OCI-LY3 (cell line): ENCODE measurements at regions not wholly inside any gene's neighbourhood (a gene's known extent, or its start where the extent isn't known, plus 50 kb on each side); places are given as distances from the start of the nearest gene placed in this dataset.

Experiments used
- H2AFZ ChIP-seq: fragments of 200-600, 300-600 bp; shearing (Covaris generic); 2 replicates; pipeline ENCODE4 v1.6.0; 2014; ENCODE audit warnings: antibody characterized with exemption, low read depth, low read length
- H3K27ac ChIP-seq: fragments of 200-600, 300-600 bp; sonication (generic); 2 replicates; pipeline ENCODE4 v1.5.1; 2014; ENCODE audit warnings: mild to moderate bottlenecking, low read length, moderate library complexity, mixed read lengths
- H3K27me3 ChIP-seq: fragments of 200-600, 300-600 bp; sonication (generic); 2 replicates; pipeline ENCODE4 v1.6.1; 2014; ENCODE audit warnings: low read depth, low read length, mixed read lengths
- H3K36me3 ChIP-seq: fragments of 200-600, 300-600 bp; sonication (generic); replicated peaks from 2 replicates; pipeline ENCODE3; 2014; ENCODE audit warnings: low read depth, low read length, mixed read lengths
- H3K4me1 ChIP-seq: fragments of 300-600, 200-600 bp; sonication (generic); 2 replicates; pipeline ENCODE4 v1.6.1; 2014; ENCODE audit warnings: low read length, mixed read lengths
- H3K4me2 ChIP-seq: fragments of 200-600, 300-600 bp; sonication (generic); 2 replicates; pipeline ENCODE4 v1.6.1; 2014; ENCODE audit warnings: low read length, mixed read lengths
- H3K4me3 ChIP-seq: fragments of 300-600, 200-600 bp; sonication (generic); 2 replicates; pipeline ENCODE4 v1.5.1; 2014; ENCODE audit warnings: antibody characterized with exemption, mild to moderate bottlenecking, low read length, moderate library complexity
- H3K79me2 ChIP-seq: fragments of 300-600, 200-600 bp; shearing (Covaris generic); 2 replicates; pipeline ENCODE4 v1.6.1; 2014; ENCODE audit warnings: mild to moderate bottlenecking, low read length, mixed read lengths
- H3K9ac ChIP-seq: fragments of 300-600, 200-600 bp; shearing (Covaris generic); 2 replicates; pipeline ENCODE4 v1.6.0; 2014; ENCODE audit warnings: mild to moderate bottlenecking, low read length, moderate library complexity
- H3K9me3 ChIP-seq: fragments of 200-600, 300-600 bp; shearing (Covaris generic); 2 replicates; pipeline ENCODE4 v1.6.1; 2014; ENCODE audit warnings: low read length, mixed read lengths; ENCODE audit not compliant: insufficient read depth
- H4K20me1 ChIP-seq: fragments of 200-600, 300-600 bp; sonication (generic); 2 replicates; pipeline ENCODE4 v1.6.1; 2016; ENCODE audit warnings: low read length, mixed read lengths; ENCODE audit not compliant: insufficient read depth
- EZH2phosphoT487 ChIP-seq: fragments of 200-600 bp; shearing (Covaris generic); IDR thresholded peaks from 2 replicates; pipeline ENCODE4 v1.6.1; 2018; ENCODE audit warnings: antibody characterized with exemption, mixed run types, low read depth
- TF ChIP-seq, protein P1 (sequence below): fragments of 200-600, 300-600 bp; sonication (generic); IDR thresholded peaks from 2 replicates; pipeline ENCODE4 v1.5.1; 2014; ENCODE audit warnings: antibody characterized with exemption, low read length, low read depth

DNA sequence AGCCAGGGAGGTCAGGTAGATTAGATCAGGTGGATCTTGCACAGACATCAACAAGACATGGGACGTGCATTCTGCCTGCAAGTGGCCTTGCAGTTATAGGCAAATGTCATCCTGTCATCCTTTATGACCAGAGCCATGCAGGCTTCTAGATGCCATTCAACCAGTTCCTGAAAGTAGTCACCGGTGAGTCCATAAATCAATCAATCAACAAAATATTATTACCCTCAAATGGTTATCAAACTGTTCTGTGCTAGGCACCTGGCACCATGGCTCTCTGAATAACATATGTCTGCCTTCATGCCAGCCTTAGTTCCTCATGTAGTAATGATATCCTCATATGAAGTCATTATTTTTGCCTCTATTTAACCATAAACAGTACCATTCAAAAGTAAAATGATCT is 146.9 kb downstream of the TOMM20 start:
- Histone ChIP-seq H3K4me1 (peaks cover 93% of the 10 kb centered on the region), H3K4me2 (peak overlapping the region; percentile 91), H3K4me3 (peak overlapping the region; percentile 65; the same call in 1 of the 2 replicates), H3K79me2 (no peaks in the 10 kb centered on the region), H3K9ac (peak overlapping the region; percentile 80; the same call in 1 of the 2 replicates), H4K20me1 (no peaks in the 10 kb centered on the region), H2AFZ (no peak overlapping the region), H3K27me3 (no peaks in the 10 kb centered on the region), H3K27ac (peak overlapping the region; percentile 91), H3K36me3 (no peaks in the 10 kb centered on the region), H3K9me3 (no peaks in the 10 kb centered on the region)
- TF ChIP-seq EZH2phosphoT487, result no peak
- TF ChIP-seq, protein P1, sequence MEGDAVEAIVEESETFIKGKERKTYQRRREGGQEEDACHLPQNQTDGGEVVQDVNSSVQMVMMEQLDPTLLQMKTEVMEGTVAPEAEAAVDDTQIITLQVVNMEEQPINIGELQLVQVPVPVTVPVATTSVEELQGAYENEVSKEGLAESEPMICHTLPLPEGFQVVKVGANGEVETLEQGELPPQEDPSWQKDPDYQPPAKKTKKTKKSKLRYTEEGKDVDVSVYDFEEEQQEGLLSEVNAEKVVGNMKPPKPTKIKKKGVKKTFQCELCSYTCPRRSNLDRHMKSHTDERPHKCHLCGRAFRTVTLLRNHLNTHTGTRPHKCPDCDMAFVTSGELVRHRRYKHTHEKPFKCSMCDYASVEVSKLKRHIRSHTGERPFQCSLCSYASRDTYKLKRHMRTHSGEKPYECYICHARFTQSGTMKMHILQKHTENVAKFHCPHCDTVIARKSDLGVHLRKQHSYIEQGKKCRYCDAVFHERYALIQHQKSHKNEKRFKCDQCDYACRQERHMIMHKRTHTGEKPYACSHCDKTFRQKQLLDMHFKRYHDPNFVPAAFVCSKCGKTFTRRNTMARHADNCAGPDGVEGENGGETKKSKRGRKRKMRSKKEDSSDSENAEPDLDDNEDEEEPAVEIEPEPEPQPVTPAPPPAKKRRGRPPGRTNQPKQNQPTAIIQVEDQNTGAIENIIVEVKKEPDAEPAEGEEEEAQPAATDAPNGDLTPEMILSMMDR, result no peak

GRCh38 chr1:234980645-234981396 is 147.8 kb downstream of the TOMM20 start:
- peak overlapping the region; percentile 91 for H3K4me2 ChIP-seq

GRCh38 chr1:234980291-234980644 is 148.4 kb downstream of the TOMM20 start:
- H3K36me3 ChIP-seq, result no peaks in the 10 kb centered on the region
- TF ChIP-seq, protein P1, result peak; percentile 23; the same call in 1 of the 2 replicates
- TF ChIP-seq EZH2phosphoT487, result no peak
- peak overlapping the region; percentile 91 for H3K4me2 ChIP-seq
- H3K27me3 ChIP-seq, result no peaks in the 10 kb centered on the region
- H2AFZ ChIP-seq, result no peak overlapping the region
- no peaks in the 10 kb centered on the region for H4K20me1 ChIP-seq
- H3K4me1 ChIP-seq, result peaks cover 88% of the 10 kb centered on the region
- peak overlapping the region; percentile 80 for H3K9ac ChIP-seq
- H3K4me3 ChIP-seq, result peak overlapping the region; percentile 65
- H3K79me2 ChIP-seq, result no peaks in the 10 kb centered on the region
- peak overlapping the region; percentile 91 for H3K27ac ChIP-seq
- H3K9me3 ChIP-seq, result no peaks in the 10 kb centered on the region

More at GRCh38 chr1:234980645-234981396, 147.8 kb downstream of the TOMM20 start:
- Histone ChIP-seq H4K20me1 (no peaks in the 10 kb centered on the region), H3K4me1 (peaks cover 93% of the 10 kb centered on the region), H3K27me3 (no peaks in the 10 kb centered on the region), H3K27ac (peak overlapping the region; percentile 91), H2AFZ (peak overlapping the region; percentile 4; the same call in 1 of the 2 replicates), H3K9ac (peak overlapping the region; percentile 80), H3K4me3 (peak overlapping the region; percentile 65), H3K36me3 (no peaks in the 10 kb centered on the region), H3K9me3 (no peaks in the 10 kb centered on the region), H3K79me2 (no peaks in the 10 kb centered on the region)
- TF ChIP-seq EZH2phosphoT487, result no peak
- TF ChIP-seq, protein P1, result 0 out of 2 replicates have a peak, but pooled peaks have one; percentile 0

DNA sequence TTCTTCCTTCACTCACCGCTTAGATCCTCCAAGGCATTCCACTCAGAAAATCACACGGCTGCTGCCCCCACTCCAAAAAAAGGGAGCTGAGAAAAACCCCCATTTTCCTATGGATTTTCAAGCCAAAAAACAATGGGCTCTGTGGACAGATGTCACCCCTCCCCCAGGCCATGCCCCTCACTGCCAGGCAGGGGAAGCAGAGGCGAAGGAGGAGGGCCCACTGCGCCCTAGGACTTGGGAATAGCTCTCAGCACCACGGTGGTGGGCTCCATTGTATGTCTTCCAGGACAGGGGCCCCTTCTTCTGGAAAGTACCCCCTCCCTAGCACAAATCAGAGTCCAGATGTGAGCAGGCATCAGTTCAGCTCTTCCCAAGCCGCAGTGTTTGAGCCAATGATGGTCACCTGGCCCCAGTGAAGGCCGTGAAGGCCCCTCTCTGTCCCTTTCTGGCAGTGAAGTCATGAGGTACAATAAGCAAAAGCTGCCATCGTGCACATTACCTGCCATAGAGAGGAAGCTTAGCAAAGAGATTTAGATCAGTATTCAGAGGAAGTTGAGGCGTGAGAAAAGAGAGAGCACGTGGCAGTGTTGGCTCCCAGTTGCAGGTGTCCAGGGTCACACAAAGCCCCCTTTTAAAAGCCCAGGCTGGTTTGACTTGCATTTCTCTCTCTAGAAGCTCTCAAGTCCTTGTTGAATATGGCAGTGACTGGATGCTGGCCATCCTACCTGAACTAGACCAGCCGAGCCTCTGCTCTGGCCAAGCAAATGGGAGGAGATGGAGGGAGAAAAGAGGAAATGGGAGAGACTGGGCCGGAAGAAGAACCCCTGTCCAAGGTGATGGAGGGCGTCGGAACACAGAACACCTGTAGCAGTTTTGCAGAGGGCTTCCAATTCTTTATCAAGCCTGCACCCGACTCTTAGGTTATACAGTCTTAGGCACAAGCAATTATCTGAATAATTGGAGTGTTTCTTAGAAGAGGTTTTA is 149.0 kb downstream of the TOMM20 start:
- Histone ChIP-seq H3K4me2 (peak overlapping the region; percentile 91), H3K36me3 (no peaks in the 10 kb centered on the region), H3K27me3 (no peaks in the 10 kb centered on the region), H3K4me3 (peak overlapping the region; percentile 65), H3K9ac (peak overlapping the region; percentile 80), H3K27ac (peak overlapping the region; percentile 91), H3K79me2 (no peaks in the 10 kb centered on the region), H3K9me3 (no peaks in the 10 kb centered on the region), H2AFZ (no peak overlapping the region), H3K4me1 (peaks cover 81% of the 10 kb centered on the region), H4K20me1 (no peaks in the 10 kb centered on the region)
- TF ChIP-seq, protein P1, result no peak
- no peak for TF ChIP-seq EZH2phosphoT487
